GM18519 (cell line): ENCODE measurements at regions not wholly inside any gene's neighbourhood (a gene's known extent, or its start where the extent isn't known, plus 50 kb on each side); places are given as distances from the start of the nearest gene placed in this dataset.

Experiments used
- ATAC-seq: cut with Tn5 transposase; IDR thresholded peaks from one replicate; pipeline ENCODE4 v1.9.1; 2021; ENCODE audit warnings: mild to moderate bottlenecking, moderate library complexity; ENCODE audit not compliant: unreplicated experiment, low FRiP score

GRCh38 chr7:46150721-46151120 lies 229.6 kb upstream of the IGFBP3 start:
- ATAC-seq = no peak

- no peak for ATAC-seq
These were observed 229.1 kb upstream of the IGFBP3 start for GRCh38 chr7:46150202-46150601.

DNA sequence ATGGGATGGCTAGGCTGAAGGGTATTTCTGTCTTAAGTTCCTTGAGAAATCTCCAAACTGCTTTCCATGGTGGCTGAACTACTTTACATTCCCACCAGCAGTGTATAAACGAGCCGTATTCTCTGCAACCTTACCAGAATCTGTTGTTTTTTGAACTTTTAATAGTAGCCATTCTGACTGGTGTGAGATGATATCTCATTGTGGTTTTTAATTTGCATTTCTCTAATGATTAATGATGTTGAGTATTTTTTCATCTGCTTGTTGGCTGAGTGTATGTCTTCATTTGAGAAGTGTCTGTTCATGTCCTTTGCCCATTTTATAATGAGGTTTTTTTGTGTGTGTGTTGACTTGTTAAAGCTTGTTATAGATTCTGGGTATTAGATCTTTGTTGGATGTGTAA lies 226.8 kb upstream of the IGFBP3 start:
- ATAC-seq = no peak

- ATAC-seq = no peak
These were observed 225.6 kb upstream of the IGFBP3 start for GRCh38 chr7:46146454-46147255.

GRCh38 chr7:46145412-46145811 lies 224.3 kb upstream of the IGFBP3 start:
- ATAC-seq = no peak

DNA sequence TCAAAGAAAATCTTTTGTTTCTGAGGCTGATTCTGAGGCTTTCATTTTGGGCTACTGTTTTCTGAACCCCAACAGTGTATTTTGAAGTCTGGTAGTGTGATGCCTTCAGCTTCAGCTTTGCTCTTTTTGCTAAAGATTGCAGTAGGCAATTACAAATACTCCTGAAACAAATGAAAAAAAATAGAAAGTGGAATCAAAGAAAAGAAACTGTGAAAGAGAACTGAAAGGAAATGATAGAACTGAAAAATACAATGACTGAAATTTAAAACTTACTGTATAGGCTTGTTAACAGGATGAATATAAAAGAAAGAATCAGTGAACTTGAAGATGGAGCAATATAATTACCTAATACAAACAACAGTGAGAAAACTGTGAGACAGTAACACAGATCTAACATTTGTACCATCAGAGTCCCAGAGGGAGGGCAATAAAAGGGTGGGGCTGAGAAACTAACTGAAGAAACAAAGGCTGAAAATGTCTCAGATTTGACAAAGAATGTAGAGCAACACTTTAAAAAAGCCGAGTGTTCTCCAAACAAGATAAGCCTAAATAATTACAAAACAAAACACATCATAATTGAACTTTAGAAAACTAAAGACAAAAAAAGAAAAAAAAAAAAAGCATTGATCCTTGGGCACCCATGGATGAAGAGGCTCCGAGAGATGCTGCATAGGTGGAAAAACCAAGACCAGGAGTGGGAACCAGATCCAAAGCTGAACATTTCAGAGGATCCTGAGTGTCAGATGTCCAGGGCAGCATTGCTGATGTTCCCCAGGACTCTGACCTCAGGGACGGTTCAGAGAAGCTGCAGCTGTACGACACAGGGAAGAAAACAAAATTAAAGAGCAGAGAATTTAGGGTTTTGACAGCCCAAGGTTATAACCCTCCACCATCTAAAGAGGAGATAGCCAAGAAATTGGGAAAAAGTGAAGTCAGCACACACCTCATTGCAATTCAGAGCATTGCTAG lies 223.2 kb upstream of the IGFBP3 start:
- ATAC-seq = peak; percentile 32

GRCh38 chr7:46143421-46143820 lies 222.3 kb upstream of the IGFBP3 start:
- no peak for ATAC-seq

GRCh38 chr7:46139079-46139478 lies 218.0 kb upstream of the IGFBP3 start:
- ATAC-seq = peak; percentile 96

DNA sequence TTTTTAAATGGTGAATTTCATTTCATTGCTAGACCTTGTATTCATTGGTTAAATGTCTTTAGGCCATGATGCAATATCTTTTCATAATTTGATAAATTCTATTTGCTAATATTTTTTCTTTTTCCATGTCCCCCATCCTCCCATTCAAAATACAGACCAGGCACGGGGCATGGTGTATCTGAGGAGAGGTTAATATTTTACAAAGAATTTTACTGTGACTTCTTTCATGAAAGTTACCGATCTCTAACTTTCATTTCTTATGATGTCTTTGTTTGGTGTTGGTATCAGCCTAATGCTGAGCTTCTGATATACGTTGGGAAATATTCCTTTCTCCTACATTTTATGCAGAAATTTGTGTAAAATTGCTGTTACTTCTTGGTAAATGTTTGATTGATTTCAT lies 216.7 kb upstream of the IGFBP3 start:
- no peak for ATAC-seq

- no peak for ATAC-seq
These were observed 214.5 kb upstream of the IGFBP3 start for GRCh38 chr7:46135557-46135956.

DNA sequence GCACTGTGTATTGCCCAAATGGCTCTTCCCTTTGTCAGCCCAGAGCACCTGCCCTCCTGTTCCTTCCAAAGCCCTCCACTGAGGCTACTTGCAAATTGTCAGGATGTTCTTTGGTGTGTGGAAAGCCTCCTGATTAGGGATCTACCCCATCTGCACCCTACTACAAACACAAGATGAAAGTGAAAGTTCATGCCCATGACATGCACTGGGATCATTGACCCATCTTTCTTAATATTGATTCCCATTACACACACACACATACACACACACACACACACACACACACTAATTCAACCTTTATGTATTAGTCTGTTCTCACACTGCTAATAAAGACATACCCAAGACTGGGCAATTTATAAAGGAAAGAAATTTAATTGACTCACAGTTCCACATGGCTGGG lies 213.7 kb upstream of the IGFBP3 start:
- no peak for ATAC-seq

DNA sequence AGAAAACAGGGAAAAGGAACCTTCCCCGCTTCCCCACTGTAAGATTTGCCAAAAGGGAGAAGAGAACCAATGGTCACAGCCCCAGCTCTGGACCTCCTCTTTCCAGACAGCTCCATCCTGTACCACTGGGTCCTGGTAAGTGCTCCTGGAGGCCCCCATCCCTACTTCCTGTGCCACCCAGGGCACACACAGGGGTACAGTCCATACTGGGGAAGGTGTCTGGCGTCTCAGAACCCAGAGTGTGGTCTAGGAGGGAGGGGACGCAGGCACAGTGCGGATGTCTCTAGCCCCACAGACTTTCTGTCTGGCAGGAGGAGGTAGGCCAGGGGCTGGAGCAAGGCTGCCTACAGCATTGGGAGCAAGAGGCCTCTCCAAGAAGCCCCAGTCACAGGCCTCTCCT lies 213.3 kb upstream of the IGFBP3 start:
- no peak for ATAC-seq

DNA sequence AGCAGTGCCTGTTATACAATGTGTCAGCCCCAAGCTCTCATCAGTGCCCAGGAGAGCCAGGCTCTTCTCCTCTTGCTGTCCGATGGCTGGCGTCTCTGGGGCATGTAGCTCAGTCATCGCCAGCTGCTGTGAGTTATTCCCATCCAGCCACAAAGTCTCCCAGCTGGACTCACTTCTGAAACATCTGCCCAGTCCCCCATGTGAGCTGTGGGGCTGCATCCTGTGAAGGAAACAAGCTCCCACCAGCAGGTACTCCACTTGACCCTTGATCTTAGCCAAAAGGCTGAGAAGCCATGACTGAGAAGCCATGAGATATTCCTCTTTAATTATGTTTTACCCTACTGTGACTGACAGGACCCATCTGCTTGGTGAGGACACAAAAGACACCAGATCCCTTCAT lies 212.7 kb upstream of the IGFBP3 start:
- no peak for ATAC-seq

DNA sequence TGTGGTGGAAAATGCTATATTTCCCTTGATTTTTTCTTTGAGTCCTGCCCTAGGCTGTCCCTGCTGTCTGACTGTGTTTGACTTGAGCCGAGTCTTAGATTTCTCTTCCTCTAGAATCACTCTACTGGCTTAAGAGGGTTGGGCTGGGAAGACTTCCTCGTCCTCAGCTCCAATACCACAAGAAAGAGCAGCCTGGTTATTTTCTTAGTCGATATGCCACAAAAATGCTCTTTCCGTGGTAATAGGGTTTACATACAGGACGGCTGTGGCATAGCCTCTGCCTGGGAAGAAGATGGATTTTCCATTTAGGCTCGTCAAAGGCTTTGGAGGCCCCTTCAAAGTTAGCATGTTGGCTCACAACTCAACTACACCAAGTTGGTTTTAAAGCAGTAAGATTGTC lies 212.0 kb upstream of the IGFBP3 start:
- no peak for ATAC-seq

DNA sequence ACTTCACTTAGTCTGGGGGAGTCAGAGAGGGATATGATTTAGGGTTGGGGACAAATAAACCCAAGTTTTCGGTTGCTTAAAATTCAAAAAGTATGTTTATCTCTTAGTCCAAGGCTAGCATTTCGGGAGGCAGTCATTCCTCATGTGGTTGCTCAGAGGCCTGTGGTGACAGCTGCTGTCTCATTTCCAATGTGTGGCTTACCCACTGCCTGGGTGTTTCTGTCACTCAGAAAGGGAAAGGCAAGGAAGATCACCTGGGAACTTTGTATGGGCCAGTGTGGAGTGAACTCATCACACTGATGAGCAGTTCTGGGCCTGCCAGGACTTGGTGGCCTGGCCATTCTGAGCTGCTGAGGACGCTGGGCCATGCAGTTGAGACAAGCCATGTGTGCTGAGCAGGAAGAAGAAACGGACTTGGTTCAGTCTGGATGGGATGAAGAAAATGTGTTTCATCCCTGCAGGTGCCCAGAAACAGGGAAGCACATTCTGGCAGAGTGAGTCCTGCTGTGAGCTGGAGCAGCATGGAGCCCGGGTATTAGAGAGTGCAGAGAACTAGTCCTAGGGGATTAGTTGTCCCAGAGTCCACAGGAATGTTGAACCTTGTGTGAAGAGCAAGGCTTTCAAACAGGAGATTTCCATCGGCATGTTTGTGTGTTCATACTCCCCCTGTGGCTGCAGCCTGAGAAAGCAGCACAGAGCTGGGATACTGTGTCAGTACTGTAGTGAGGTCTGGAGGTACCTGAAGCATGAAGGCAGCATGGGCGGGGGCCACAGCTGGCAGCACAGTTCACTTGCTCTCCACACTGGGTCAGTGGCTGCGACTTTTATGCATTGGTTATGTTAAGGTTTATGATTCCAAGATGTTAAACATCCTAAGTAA lies 211.1 kb upstream of the IGFBP3 start:
- ATAC-seq = no peak

DNA sequence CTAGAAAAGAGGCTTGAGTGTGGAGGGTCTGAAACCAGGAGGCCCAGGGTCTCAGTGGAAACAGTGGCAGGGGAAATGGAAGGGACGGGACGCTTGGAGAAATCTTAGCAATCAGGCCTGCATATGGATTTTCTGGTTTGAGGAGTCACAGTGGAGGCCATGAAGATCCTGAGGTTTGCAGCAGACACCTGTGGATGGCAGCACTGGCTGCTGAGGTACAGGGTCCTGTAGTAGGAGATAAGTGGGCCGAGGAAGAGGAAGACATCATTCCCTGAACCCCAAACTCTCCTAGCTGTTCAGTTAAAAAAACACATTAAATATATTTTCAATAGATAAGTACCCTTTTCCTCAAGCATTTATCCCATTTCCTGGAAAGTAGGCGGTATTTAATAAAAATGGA lies 208.8 kb upstream of the IGFBP3 start:
- ATAC-seq = no peak

- no peak for ATAC-seq
These were observed 206.7 kb upstream of the IGFBP3 start for GRCh38 chr7:46127814-46128213.

DNA sequence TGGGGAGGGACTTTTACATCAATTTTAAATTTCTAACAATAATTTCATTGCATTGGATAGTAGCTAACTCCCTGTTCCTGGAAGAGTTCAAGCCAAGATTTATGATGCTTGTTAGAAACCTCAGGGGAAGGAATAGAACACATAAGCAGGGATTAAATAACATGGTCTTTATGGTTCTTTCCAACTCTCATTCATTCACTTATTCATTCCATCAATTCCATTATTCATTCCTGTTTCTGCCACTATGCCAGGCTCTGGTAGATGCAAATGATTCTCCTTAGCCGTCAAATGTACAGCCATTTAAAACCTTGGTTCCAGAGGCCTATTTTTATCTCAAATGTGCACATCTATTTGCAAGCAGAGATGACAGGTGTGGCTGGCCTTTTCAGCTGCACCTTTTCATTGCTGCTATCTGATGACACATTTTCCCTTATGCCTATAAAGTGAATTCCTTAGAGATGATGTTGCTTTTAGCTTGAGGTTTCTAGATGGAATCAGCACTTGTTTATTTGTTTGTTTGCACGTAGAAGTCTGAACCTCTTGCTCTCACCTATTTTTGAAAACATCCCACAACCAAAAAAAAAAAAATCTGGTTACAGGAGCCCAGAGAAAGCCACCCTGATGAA lies 205.7 kb upstream of the IGFBP3 start:
- ATAC-seq = no peak

- ATAC-seq = no peak
These were observed 202.8 kb upstream of the IGFBP3 start for GRCh38 chr7:46123756-46124343.

DNA sequence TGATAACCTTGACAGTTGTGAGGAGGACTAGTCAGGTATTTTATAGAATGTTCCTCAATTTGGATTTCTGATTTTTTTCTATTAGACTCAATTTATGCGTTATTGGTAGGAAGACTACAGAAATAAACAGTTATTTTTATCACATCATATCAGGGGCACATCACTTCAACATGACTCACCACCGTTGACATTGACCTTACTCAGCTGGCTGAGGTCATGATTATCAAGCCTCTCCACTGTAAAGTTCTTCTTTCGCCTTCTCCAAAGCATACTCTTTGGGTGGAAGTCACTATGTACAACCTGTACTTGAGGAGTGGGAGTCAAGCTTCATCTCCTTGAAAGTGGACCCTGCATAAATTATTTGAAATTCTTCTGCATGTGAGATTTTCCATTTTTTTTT lies 194.3 kb upstream of the IGFBP3 start:
- ATAC-seq = no peak
